B cell (primary cell): ENCODE measurements at regions not wholly inside any gene's neighbourhood (a gene's known extent, or its start where the extent isn't known, plus 50 kb on each side); places are given as distances from the start of the nearest gene placed in this dataset.

Experiments
- ATAC-seq: fragments of 200-7000 bp; cut with Tn5 transposase; one replicate; pipeline ENCODE4 v1.10.0; 2021; ENCODE audit warnings: low read depth, mild to moderate bottlenecking, moderate number of reproducible peaks, moderate library complexity
- CTCF ChIA-PET: fragments of 350-600 bp; sonication (Branson Sonifier 250); formaldehyde crosslinking; loops from one replicate; lab custom pipeline; 2021; ENCODE audit warnings: antibody characterized with exemption, inconsistent platforms; lab: Charles Lee
- POLR2A ChIA-PET: fragments of 350-600 bp; sonication (Branson Sonifier 250); formaldehyde crosslinking; loops from one replicate; lab custom pipeline; 2021; ENCODE audit warnings: antibody characterized with exemption; lab: Charles Lee
- DNase-seq: peaks from one replicate; pipeline ENCODE4 v3.0.0; 2013
- H2AFZ ChIP-seq: 2 replicates; pipeline ENCODE4 v1.6.1; 2012; ENCODE audit warnings: mild to moderate bottlenecking, low read depth, low read length; ENCODE audit not compliant: insufficient read depth, poor library complexity, severe bottlenecking
- H3K27ac ChIP-seq, 2 donors: 1 replicate in 1 of 2; 2 replicates in 1 of 2; pipeline ENCODE4 v1.5.1; 2012 to 2013; ENCODE audit warnings: low read length in 2 of 2, mild to moderate bottlenecking in 2 of 2, moderate library complexity in 1 of 2
- H3K27me3 ChIP-seq, 4 experiments: fragments of 200-600 bp in 1 of 4; sonication (generic) in 1 of 4; replicated peaks in 1 of 4; 1 replicate in 2 of 4; 2 replicates in 2 of 4; pipeline versions ENCODE4 v1.6.1 to v1.7.0; 2013 to 2016; ENCODE audit warnings: low read length in 3 of 4, mild to moderate bottlenecking in 2 of 4, mixed read lengths in 1 of 4, moderate library complexity in 1 of 4; ENCODE audit not compliant: insufficient read depth in 4 of 4, control insufficient read depth in 3 of 4; ENCODE audit errors: control extremely low read depth in 1 of 4
- H3K36me3 ChIP-seq, 2 experiments: replicated peaks in 1 of 2; 1 replicate in 1 of 2; 2 replicates in 1 of 2; pipeline versions ENCODE4 v1.6.1 to v1.7.1; 2013; ENCODE audit warnings: low read length in 1 of 2; ENCODE audit not compliant: insufficient read depth in 2 of 2, control insufficient read depth in 1 of 2; ENCODE audit errors: control extremely low read depth in 1 of 2, extremely low read depth in 1 of 2
- H3K4me1 ChIP-seq, 2 donors: fragments of 200-600 bp in 1 of 2; sonication (generic) in 1 of 2; 1 replicate in 1 of 2; 2 replicates in 1 of 2; pipeline versions ENCODE4 v1.5.1 to v1.6.1; 2013 to 2017; ENCODE audit warnings: low read length in 2 of 2; ENCODE audit not compliant: control insufficient read depth in 2 of 2, insufficient read depth in 2 of 2
- H3K4me2 ChIP-seq: replicated peaks from 2 replicates; pipeline ENCODE3; 2012; ENCODE audit warnings: mild to moderate bottlenecking, low read depth, low read length; ENCODE audit not compliant: poor library complexity, severe bottlenecking
- H3K4me3 ChIP-seq, 5 experiments: fragments of 200-600 bp in 1 of 5; sonication (generic) in 1 of 5; 1 replicate in 3 of 5; 2 replicates in 2 of 5; pipeline versions ENCODE4 v1.5.1 to v1.7.0; 2011 to 2016; ENCODE audit warnings: low read length in 4 of 5, mild to moderate bottlenecking in 4 of 5, low read depth in 2 of 5, control low read depth in 1 of 5, moderate library complexity in 1 of 5; ENCODE audit not compliant: insufficient read depth in 1 of 5; ENCODE audit errors: control extremely low read depth in 1 of 5, extremely low read depth in 1 of 5
- H3K79me2 ChIP-seq: fragments of 200-600 bp; sonication (generic); one replicate; pipeline ENCODE4 v1.6.0; 2016; ENCODE audit warnings: low read length; ENCODE audit not compliant: control insufficient read depth, insufficient read depth
- H3K9ac ChIP-seq: fragments of 200-600 bp; sonication (generic); 2 replicates; pipeline ENCODE4 v1.6.1; 2017; ENCODE audit warnings: mild to moderate bottlenecking, low read length, moderate library complexity
- H3K9me3 ChIP-seq, 3 donors: one replicate each; pipeline versions ENCODE4 v1.6.1 to v1.7.1; 2013; ENCODE audit warnings: low read length in 2 of 3; ENCODE audit not compliant: control insufficient read depth in 2 of 3, insufficient read depth in 1 of 3; ENCODE audit errors: control extremely low read depth in 1 of 3
- H4K20me1 ChIP-seq: 2 replicates; pipeline ENCODE4 v1.6.0; 2012; ENCODE audit warnings: mild to moderate bottlenecking, low read length; ENCODE audit not compliant: insufficient read depth, control insufficient read depth, poor library complexity, severe bottlenecking
- H3K27ac Mint-ChIP-seq: one replicate; pipeline ENCODE4 v1.8.0; 2021; ENCODE audit warnings: mixed read lengths
- H3K27me3 Mint-ChIP-seq: one replicate; pipeline ENCODE4 v1.8.0; 2021; ENCODE audit warnings: mixed read lengths
- H3K4me1 Mint-ChIP-seq: one replicate; pipeline ENCODE4 v1.8.0; 2021; ENCODE audit warnings: mixed read lengths
- H3K4me3 Mint-ChIP-seq: one replicate; pipeline ENCODE4 v1.8.0; 2021; ENCODE audit warnings: mixed read lengths
- H3K9me3 Mint-ChIP-seq: one replicate; pipeline ENCODE4 v1.8.0; 2022; ENCODE audit warnings: mixed read lengths; ENCODE audit not compliant: insufficient read depth
- CTCF ChIP-seq: fragments of 200-600 bp; IDR thresholded peaks from one replicate; pipeline ENCODE4 v1.8.0; 2022; ENCODE audit warnings: antibody characterized with exemption, mild to moderate bottlenecking
- EZH2 ChIP-seq: IDR thresholded peaks from 2 replicates; pipeline ENCODE4 v1.6.1; 2012; ENCODE audit warnings: borderline replicate concordance, low read depth, mild to moderate bottlenecking, moderate library complexity, low read length; ENCODE audit not compliant: insufficient read depth, poor library complexity, severe bottlenecking
- WGBS: methylation state at CpG from one replicate; pipeline ENCODE4 v1.1.5; 2013; ENCODE audit warnings: missing lambda C conversion rate; ENCODE audit not compliant: insufficient coverage; 5-methylcytosine and 5-hydroxymethylcytosine counted together
- intact Hi-C: fragments of 100-400 bp; cut with micrococcal nuclease; formaldehyde crosslinking; loops from one replicate; pipeline ENCODE4 v1.10.0; 2022

GRCh38 chr5:2007878-2008501 is 125.3 kb upstream of the IRX4 start:
- peaks cover 0 to 23% (median 0%) of the 10 kb centered on the region in 3 donors for H3K9me3 ChIP-seq
- WGBS: 58% methylated on average over 29 of the region's 35 CpGs
- H3K4me2 ChIP-seq: no peak overlapping the region
- H3K27ac Mint-ChIP-seq: no peak overlapping the region
- H3K4me1 ChIP-seq: no peaks in the 10 kb centered on the region
- H3K36me3 ChIP-seq: no peaks in the 10 kb centered on the region
- ChIA-PET POLR2A (no interaction called here), CTCF (no interaction called here)
- H3K4me1 Mint-ChIP-seq: no peaks in the 10 kb centered on the region
- H3K9ac ChIP-seq: no peak overlapping the region
- H4K20me1 ChIP-seq: no peaks in the 10 kb centered on the region
- H3K27me3 Mint-ChIP-seq: peaks cover 4% of the 10 kb centered on the region
- no peak overlapping the region for H2AFZ ChIP-seq
- intact Hi-C loops: no loop called here
- H3K27me3 ChIP-seq: no peaks in the 10 kb centered on the region
- no peak for TF ChIP-seq CTCF
- TF ChIP-seq EZH2: no peak
- H3K9me3 Mint-ChIP-seq: no peaks in the 10 kb centered on the region
- no peaks in the 10 kb centered on the region for H3K79me2 ChIP-seq
- DNase-seq (no peak), ATAC-seq (no peak)
- no peak overlapping the region for H3K4me3 ChIP-seq
- H3K4me3 Mint-ChIP-seq: no peak overlapping the region
- H3K27ac ChIP-seq: no peak overlapping the region

GRCh38 chr5:2007496-2007877 is 124.8 kb upstream of the IRX4 start:
- CTCF ChIA-PET: no interaction called here
- no peak overlapping the region for H3K4me2 ChIP-seq
- no peak overlapping the region for H3K27ac ChIP-seq
- intact Hi-C loops: no loop called here
- WGBS: 88% methylated on average over 24 of the region's 24 CpGs
- no peaks in the 10 kb centered on the region for H4K20me1 ChIP-seq
- Mint-ChIP-seq H3K9me3 (no peaks in the 10 kb centered on the region), H3K4me1 (no peaks in the 10 kb centered on the region), H3K27ac (no peak overlapping the region), H3K4me3 (no peak overlapping the region), H3K27me3 (peaks cover 4% of the 10 kb centered on the region)
- no peak overlapping the region for H2AFZ ChIP-seq
- no peaks in the 10 kb centered on the region for H3K27me3 ChIP-seq
- H3K9me3 ChIP-seq: peaks cover 0 to 23% (median 0%) of the 10 kb centered on the region in 3 donors
- no peaks in the 10 kb centered on the region for H3K79me2 ChIP-seq
- POLR2A ChIA-PET: no interaction called here
- H3K4me1 ChIP-seq: no peaks in the 10 kb centered on the region
- ATAC-seq: no peak
- TF ChIP-seq CTCF: no peak
- no peak for TF ChIP-seq EZH2
- H3K4me3 ChIP-seq: no peak overlapping the region
- H3K36me3 ChIP-seq: no peaks in the 10 kb centered on the region
- no peak for DNase-seq
- H3K9ac ChIP-seq: no peak overlapping the region
